ENCODE measurements at regions not wholly inside any gene's neighbourhood (a gene's known extent, or its start where the extent isn't known, plus 50 kb on each side); places are given as distances from the start of the nearest gene placed in this dataset.

GRCh38 chrX:40245488-40246071 lies 147.8 kb upstream of the BCOR start:
- BruUV-seq (replicated peaks) = no TSS peak
- no peaks in the 10 kb centered on the region for H3K36me3 ChIP-seq (ENCODE audit: control insufficient read depth in 2 of 2, extremely low read depth in 1 of 2, insufficient read depth in 2 of 2, low read length in 2 of 2)
- H3K4me3 ChIP-seq (replicated peaks in 1 of 3; ENCODE audit: insufficient read depth in 1 of 3, low read depth in 1 of 3, low read length in 3 of 3) = no peak overlapping the region
- no peaks in the 10 kb centered on the region for H3K9me3 ChIP-seq (replicated peaks; ENCODE audit: control insufficient read depth, insufficient read depth, low read length)
- peak overlapping the region; percentile 69 for H3K4me2 ChIP-seq (ENCODE audit: insufficient read depth, low read length)
- H3K9ac ChIP-seq (replicated peaks; ENCODE audit: extremely low read depth, insufficient read depth, low read length) = peak overlapping the region; percentile 23
- H3K4me1 ChIP-seq (ENCODE audit: control insufficient read depth, extremely low read depth, insufficient read depth, low read length) = peaks cover 3% of the 10 kb centered on the region
- H3K27me3 ChIP-seq (ENCODE audit: control insufficient read depth in 2 of 2, insufficient read depth in 2 of 2, low read length in 2 of 2) = no peaks in the 10 kb centered on the region
- no peaks in the 10 kb centered on the region for H3K9me1 ChIP-seq (replicated peaks; ENCODE audit: control insufficient read depth, extremely low read depth, insufficient read depth, low read length)
- FAIRE-seq (peak; percentile 66), DNase-seq (ENCODE audit: low read depth, low spot score) (peak; percentile 64)
- H4K20me1 ChIP-seq (replicated peaks; ENCODE audit: control insufficient read depth, extremely low read depth, insufficient read depth, low read length) = no peaks in the 10 kb centered on the region
- TF ChIP-seq EZH2 (IDR thresholded peaks at IDR 0.05; ENCODE audit: borderline replicate concordance, low read depth, low read length, severe bottlenecking) (no peak), GATA2 (IDR thresholded peaks at IDR 0.05; ENCODE audit: insufficient read depth, insufficient read length, low read depth, low read length) (peak; percentile 24), MYC (IDR thresholded peaks at IDR 0.05; ENCODE audit: low read depth, low read length) (no peak), POLR2AphosphoS5 (IDR thresholded peaks at IDR 0.05; ENCODE audit: insufficient read depth, low read depth, low read length) (no peak), POLR2A (IDR thresholded peaks at IDR 0.05; ENCODE audit: low read depth, low read length) (no peak)
- H3K27ac ChIP-seq (ENCODE audit: insufficient read depth, low read depth, low read length) = no peak overlapping the region
- no peaks in the 10 kb centered on the region for H3K79me2 ChIP-seq (ENCODE audit: control insufficient read depth, insufficient read depth, low read length)
- no peak overlapping the region for H2AFZ ChIP-seq (ENCODE audit: low read depth, low read length)
- POLR2A ChIA-PET = no interaction called here
- CTCF ChIA-PET = interaction anchor here (0.9 to 1.5 kb wide), 3 partner anchors 17 to 540 kb away, joined by 3 to 9 read pairs (median 4); no protein-coding TSS in a partner anchor
- dilution Hi-C loops (cut with MboI; ENCODE audit: extremely low pct_ligation_motif_present, low sequenced_read_pairs) = no loop called here
- intact Hi-C loops (cut with micrococcal nuclease) = loop anchor here (1.0 to 5.0 kb wide), 5 partner anchors 17 to 233 kb away; no protein-coding TSS in a partner anchor

DNA sequence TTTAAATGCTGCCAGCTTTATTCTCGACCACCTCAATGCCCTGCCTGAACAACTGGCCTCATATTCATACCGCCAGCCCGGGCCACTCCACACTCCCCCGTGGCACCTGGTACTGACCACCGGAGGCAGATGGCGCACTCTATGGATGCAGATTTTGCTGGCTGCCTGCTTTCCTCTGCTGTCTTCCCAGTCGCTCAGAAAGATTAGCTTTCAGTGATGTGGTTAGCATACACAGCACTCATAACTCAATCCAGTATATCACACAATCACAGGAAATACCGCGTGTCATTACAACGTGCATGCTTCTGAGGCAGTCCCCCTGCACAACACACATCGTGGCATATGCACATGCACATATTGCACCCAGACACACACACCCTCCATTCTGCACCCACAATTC lies 147.2 kb upstream of the BCOR start:
- Histone ChIP-seq H2AFZ (ENCODE audit: low read depth, low read length) (no peak overlapping the region), H3K4me2 (ENCODE audit: insufficient read depth, low read length) (peak overlapping the region; percentile 69)

More for the DNA sequence above, 147.2 kb upstream of the BCOR start:
- Histone ChIP-seq H3K9ac (replicated peaks; ENCODE audit: extremely low read depth, insufficient read depth, low read length) (no peak overlapping the region), H3K4me1 (ENCODE audit: control insufficient read depth, extremely low read depth, insufficient read depth, low read length) (peaks cover 3% of the 10 kb centered on the region), H4K20me1 (replicated peaks; ENCODE audit: control insufficient read depth, extremely low read depth, insufficient read depth, low read length) (no peaks in the 10 kb centered on the region), H3K27me3 (ENCODE audit: control insufficient read depth in 2 of 2, insufficient read depth in 2 of 2, low read length in 2 of 2) (no peaks in the 10 kb centered on the region), H3K9me1 (replicated peaks; ENCODE audit: control insufficient read depth, extremely low read depth, insufficient read depth, low read length) (no peaks in the 10 kb centered on the region), H3K4me3 (replicated peaks in 1 of 3; ENCODE audit: insufficient read depth in 1 of 3, low read depth in 1 of 3, low read length in 3 of 3) (no peak overlapping the region), H3K27ac (ENCODE audit: insufficient read depth, low read depth, low read length) (no peak overlapping the region), H3K9me3 (replicated peaks; ENCODE audit: control insufficient read depth, insufficient read depth, low read length) (no peaks in the 10 kb centered on the region), H3K36me3 (ENCODE audit: control insufficient read depth in 2 of 2, extremely low read depth in 1 of 2, insufficient read depth in 2 of 2, low read length in 2 of 2) (no peaks in the 10 kb centered on the region), H3K79me2 (ENCODE audit: control insufficient read depth, insufficient read depth, low read length) (no peaks in the 10 kb centered on the region)
- peak; percentile 77 for DNase-seq (ENCODE audit: low read depth, low spot score)
- no TSS peak for BruUV-seq (replicated peaks)
- POLR2A ChIA-PET = no interaction called here
- intact Hi-C loops (cut with micrococcal nuclease) = loop anchor here (1.0 to 5.0 kb wide), 5 partner anchors 17 to 233 kb away; no protein-coding TSS in a partner anchor
- dilution Hi-C loops (cut with MboI; ENCODE audit: extremely low pct_ligation_motif_present, low sequenced_read_pairs) = no loop called here
- FAIRE-seq = peak; percentile 84
- CTCF ChIA-PET = interaction anchor here (0.9 to 1.5 kb wide), 3 partner anchors 18 to 539 kb away, joined by 3 to 9 read pairs (median 4); no protein-coding TSS in a partner anchor
- TF ChIP-seq, protein P1, sequence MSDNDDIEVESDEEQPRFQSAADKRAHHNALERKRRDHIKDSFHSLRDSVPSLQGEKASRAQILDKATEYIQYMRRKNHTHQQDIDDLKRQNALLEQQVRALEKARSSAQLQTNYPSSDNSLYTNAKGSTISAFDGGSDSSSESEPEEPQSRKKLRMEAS (IDR thresholded peaks at IDR 0.05; ENCODE audit: insufficient read depth, insufficient read length) = peak; percentile 62
- no peak for TF ChIP-seq POLR2A (IDR thresholded peaks at IDR 0.05; ENCODE audit: low read depth, low read length)
- TF ChIP-seq GATA2 (IDR thresholded peaks at IDR 0.05; ENCODE audit: insufficient read depth, insufficient read length, low read depth, low read length) = no peak
- no peak for TF ChIP-seq POLR2AphosphoS5 (IDR thresholded peaks at IDR 0.05; ENCODE audit: insufficient read depth, low read depth, low read length)
- TF ChIP-seq JUN (IDR thresholded peaks at IDR 0.05; ENCODE audit: borderline replicate concordance, insufficient read depth, insufficient read length, low read depth) = no peak
- no peak for TF ChIP-seq EZH2 (IDR thresholded peaks at IDR 0.05; ENCODE audit: borderline replicate concordance, low read depth, low read length, severe bottlenecking)
- peak; percentile 44 for TF ChIP-seq MYC (IDR thresholded peaks at IDR 0.05; ENCODE audit: low read depth, low read length)
- TF ChIP-seq FOS (IDR thresholded peaks at IDR 0.05; ENCODE audit: borderline replicate concordance, insufficient read depth, low read length) = no peak
- TF ChIP-seq CTCF (IDR thresholded peaks at IDR 0.05; ENCODE audit: extremely low read depth in 1 of 2, insufficient read depth in 1 of 2, low read depth in 1 of 2, low read length in 2 of 2) = no peak

Data from endothelial cell of umbilical vein (primary cell).